ENCODE measurements at regions not wholly inside any gene's neighbourhood (a gene's known extent, or its start where the extent isn't known, plus 50 kb on each side); places are given as distances from the start of the nearest gene placed in this dataset.

DNA sequence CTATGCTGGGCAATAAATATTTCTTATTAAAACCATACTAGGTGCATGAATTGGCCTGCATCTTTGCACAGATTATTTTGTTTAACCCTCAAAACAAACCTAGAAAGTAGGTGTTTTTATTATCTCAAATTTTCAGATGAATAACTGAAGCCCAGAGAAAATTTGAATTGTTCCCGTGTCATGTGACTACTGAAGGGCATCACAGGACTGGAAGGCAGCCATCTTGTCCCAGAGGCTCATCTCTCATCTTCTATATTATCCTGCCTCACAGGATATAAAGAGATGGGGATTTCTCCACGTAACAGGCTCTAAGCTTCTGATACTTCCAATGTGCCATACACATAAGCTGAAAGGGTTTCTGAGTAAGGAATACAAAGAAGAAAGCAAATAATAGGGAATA lies 84.0 kb upstream of the ODAD2 start:
- no peak for DNase-seq
- intact Hi-C loops (cut with DNase I): no loop called here

DNA sequence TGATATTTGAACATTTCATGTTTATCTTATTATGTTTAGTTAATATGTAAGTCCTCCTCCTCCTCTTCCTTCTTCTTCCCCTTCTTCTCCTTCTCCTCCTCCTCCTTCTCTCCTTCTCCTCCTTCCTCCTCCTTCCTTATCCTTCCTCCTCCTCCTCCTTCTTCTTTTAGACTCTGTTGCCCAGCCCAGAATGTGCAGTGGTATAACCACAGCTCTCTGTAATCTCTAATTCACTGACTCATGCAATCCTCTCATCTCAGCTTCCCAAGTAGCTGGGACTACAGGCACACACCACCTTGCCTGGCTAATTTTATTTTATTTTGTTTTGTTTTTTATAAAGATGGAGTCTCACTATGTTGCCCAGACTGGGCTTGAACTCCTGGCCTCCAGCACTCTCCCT lies 83.4 kb upstream of the ODAD2 start:
- intact Hi-C loops (cut with DNase I): no loop called here
- DNase-seq: no peak

DNA sequence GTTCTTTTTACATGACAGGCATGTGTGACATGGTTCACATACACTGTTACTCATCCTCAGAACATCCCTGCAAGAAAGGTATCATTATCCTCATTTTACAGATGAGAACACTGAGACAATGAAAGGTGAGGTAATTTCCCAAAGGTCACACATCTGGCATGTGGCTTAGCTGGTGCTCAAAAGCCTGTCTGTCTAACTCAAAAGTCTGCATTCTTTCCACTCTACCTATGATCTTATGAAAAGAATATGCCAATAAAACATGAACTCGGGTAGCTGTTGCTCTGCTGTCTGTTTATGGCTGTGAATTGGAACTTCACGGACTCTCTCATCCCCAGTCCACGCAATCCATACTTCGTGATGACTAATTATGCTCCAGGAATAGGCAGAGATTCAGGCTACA lies 79.0 kb upstream of the ODAD2 start:
- intact Hi-C loops (cut with DNase I): no loop called here
- no peak for DNase-seq

DNA sequence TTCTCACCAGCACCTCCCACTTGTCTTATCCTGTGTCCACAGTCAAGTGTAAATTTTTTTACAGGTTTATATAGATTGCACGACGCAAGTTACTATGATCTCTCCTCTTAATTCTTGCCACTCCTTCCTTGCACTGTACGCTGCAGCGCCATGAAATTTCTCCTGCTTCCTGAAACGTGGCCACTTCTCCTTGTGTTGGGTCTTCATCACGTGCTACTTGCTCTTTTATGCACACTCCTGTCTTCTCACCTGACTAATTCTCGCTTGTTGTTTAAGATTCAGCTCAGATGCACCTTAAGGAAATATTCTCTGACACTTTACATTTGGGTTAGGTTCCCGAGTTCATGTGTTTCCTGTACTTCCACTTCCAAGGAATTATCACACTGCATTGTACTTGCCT lies 76.5 kb upstream of the ODAD2 start:
- intact Hi-C loops (cut with DNase I): no loop called here
- no peak for DNase-seq

DNA sequence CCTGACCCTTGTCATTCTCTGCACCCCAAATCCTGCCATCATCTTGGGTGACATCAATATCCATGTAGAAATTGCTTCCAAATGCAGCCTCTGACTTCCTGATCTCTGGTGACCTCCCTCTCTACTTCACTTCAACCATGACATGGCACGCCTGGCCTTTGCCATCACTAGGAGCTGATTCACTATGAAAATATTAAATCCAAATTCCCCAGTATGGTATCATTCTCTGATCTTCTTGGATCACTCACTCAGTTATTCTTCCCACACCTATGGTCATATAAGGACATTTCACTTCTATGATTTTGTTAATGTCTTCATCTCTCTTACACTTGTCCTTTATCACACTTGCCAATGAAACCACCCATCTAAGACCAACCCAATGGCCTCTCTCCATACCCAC lies 73.7 kb upstream of the ODAD2 start:
- intact Hi-C loops (cut with DNase I): no loop called here
- DNase-seq: no peak

DNA sequence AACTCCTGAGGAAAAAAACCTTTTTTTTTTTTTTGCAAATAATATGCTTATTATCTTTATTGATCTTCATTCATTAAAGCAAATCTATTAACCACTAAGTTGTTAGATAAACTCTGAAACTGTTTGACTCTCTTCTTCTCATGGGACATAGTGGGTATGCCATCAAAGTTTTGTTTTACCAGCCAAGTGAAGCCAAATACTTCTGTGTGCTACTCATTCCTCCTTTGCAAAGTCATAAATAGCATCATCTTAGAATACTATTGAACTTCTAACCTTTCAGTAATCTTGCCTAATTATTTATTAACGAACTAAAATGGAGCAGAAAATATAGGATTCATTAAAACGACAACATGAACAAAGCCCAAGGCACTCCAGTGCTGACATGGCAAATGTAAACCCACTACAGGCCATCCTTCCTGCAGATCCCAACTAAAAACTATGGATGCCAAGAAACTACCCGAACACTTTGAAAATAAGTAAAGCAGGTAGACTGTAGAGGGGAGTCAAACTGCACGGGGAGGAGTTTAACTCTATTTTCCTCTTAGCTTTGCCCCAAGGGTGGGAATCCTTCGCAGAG lies 61.2 kb upstream of the ODAD2 start:
- no peak for DNase-seq
- intact Hi-C loops (cut with DNase I): no loop called here

DNA sequence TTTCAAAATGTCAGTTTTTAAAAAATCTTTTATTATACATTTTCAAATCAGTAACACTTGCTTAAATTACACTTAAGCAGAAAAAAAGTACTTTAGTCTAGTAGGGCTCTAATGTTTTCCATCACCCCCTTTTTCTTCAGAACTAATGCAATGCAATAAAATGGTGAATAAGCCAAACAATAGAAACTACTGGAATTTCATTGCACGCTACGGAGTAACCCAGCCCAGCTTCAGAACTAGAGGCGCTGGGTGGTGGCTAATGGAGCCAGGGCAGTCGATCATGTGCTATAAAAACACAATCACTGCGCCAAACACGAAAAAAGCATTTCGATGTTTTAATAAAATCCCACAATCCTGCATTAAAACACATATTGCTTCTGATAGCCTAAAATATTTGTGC lies 59.9 kb upstream of the ODAD2 start:
- DNase-seq: no peak
- intact Hi-C loops (cut with DNase I): no loop called here

DNA sequence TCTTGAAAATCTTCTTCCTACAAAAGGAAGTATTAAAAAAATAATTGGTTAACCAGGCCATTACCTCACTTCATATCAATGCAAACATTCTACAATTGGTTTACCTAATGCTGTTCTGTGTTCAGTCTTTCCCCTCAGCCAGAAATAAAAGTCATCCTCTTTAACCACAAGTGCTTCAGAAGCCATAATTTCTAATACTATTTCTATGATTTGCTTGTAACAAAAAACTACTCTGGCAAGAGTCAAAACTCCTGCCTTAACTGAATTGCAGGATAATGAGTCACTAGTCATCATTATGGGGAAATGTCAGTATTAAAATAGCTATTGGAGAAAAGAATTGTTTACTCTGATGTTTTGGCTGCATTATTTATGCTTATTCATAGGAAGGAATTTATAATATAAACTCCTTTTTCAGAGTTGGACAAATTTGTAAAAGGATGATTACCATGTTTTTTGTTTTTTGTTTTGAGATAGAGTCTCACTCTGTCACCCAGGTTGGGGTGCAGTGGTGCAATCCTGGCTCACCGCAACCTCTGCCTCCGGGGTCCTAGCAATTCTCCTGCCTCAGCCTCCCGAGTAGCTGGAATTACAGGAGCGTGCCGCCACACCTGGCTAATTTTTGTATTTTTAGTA lies 55.5 kb upstream of the ODAD2 start:
- intact Hi-C loops (cut with DNase I): no loop called here

DNA sequence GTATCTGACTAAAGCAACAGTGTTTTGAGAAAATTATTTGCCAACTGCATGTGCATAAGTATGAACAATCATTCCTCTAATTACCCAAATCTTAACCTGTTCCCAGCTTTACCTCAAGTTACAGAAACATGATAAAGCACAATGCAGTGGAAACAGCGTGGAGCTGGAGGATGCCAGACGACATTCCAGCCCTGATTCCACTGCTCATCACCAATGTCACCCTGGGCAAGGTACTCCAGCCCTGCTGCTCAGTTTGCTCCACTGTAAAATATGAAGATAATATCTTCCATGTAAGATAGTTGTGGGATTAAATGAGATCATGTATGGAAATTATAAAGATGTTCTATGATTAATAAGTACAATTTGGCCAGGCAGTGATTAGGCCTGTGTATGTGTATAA lies 50.4 kb upstream of the ODAD2 start:
- intact Hi-C loops (cut with DNase I): no loop called here
- no peak for DNase-seq

More for the DNA sequence above, 55.5 kb upstream of the ODAD2 start:
- DNase-seq: peak in 1 of 10 donors; percentile 47
